ENCODE measurements at regions not wholly inside any gene's neighbourhood (a gene's known extent, or its start where the extent isn't known, plus 50 kb on each side); places are given as distances from the start of the nearest gene placed in this dataset.

DNA sequence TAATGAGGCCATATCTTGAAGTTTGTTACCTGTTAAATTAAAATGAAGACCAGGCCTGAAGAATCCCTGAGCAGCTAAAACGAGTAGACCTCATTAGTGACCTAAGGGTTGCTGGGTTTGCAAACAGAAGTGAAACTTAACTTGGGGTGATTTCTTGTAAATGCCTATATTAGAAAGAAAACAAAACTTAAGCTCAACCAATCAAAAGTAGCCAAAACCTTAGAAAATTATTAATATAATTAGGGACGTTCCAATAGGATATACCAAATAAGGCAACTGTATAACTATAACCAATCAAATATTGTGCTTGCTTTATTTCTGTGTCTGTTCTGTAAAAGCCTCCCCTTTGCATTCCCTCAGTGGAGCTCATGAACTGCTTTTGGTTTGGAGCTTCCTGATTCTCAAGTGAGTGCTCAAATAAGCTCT is 137.9 kb upstream of the VRK2 start:
- TF ChIP-seq EP300 (IDR thresholded peaks at IDR 0.05) = no peak
- TF ChIP-seq, protein P1, sequence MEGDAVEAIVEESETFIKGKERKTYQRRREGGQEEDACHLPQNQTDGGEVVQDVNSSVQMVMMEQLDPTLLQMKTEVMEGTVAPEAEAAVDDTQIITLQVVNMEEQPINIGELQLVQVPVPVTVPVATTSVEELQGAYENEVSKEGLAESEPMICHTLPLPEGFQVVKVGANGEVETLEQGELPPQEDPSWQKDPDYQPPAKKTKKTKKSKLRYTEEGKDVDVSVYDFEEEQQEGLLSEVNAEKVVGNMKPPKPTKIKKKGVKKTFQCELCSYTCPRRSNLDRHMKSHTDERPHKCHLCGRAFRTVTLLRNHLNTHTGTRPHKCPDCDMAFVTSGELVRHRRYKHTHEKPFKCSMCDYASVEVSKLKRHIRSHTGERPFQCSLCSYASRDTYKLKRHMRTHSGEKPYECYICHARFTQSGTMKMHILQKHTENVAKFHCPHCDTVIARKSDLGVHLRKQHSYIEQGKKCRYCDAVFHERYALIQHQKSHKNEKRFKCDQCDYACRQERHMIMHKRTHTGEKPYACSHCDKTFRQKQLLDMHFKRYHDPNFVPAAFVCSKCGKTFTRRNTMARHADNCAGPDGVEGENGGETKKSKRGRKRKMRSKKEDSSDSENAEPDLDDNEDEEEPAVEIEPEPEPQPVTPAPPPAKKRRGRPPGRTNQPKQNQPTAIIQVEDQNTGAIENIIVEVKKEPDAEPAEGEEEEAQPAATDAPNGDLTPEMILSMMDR (IDR thresholded peaks at IDR 0.05) = no peak

Data from tibial nerve (tissue), 4 donors.